Smooth muscle cell (in vitro differentiated cells): ENCODE measurements at regions not wholly inside any gene's neighbourhood (a gene's known extent, or its start where the extent isn't known, plus 50 kb on each side); places are given as distances from the start of the nearest gene placed in this dataset.

Experiments
- DNase-seq: peaks from one replicate; lab custom pipeline; 2025; ENCODE audit not compliant: unreplicated experiment; lab: John Stamatoyannopoulos, UW
- H2AFZ ChIP-seq: fragments of 200-600 bp; sonication (generic); 2 replicates; pipeline ENCODE4 v1.6.0; 2016; ENCODE audit warnings: antibody characterized with exemption, low read depth, mild to moderate bottlenecking
- H3F3A ChIP-seq: fragments of 200-600 bp; sonication (generic); 2 replicates; pipeline ENCODE4 v1.6.0; 2017; ENCODE audit warnings: antibody characterized with exemption, low read depth
- H3K27ac ChIP-seq: fragments of 200-600 bp; sonication (generic); 2 replicates; pipeline ENCODE4 v1.5.1; 2016; ENCODE audit warnings: low read depth, mild to moderate bottlenecking
- H3K27me3 ChIP-seq: fragments of 200-600 bp; sonication (generic); 2 replicates; pipeline ENCODE4 v1.6.1; 2016; ENCODE audit warnings: low read depth, mild to moderate bottlenecking
- H3K36me3 ChIP-seq: fragments of 200-600 bp; sonication (generic); 2 replicates; pipeline ENCODE4 v1.5.1; 2016; ENCODE audit warnings: low read depth
- H3K4me1 ChIP-seq: fragments of 200-600 bp; sonication (generic); 2 replicates; pipeline ENCODE4 v1.5.1; 2016; ENCODE audit warnings: low read depth
- H3K4me2 ChIP-seq: fragments of 200-600 bp; sonication (generic); 2 replicates; pipeline ENCODE4 v1.6.0; 2016; ENCODE audit warnings: mild to moderate bottlenecking
- H3K4me3 ChIP-seq: fragments of 200-600 bp; sonication (generic); 2 replicates; pipeline ENCODE4 v1.5.1; 2016; ENCODE audit warnings: mild to moderate bottlenecking
- H3K79me2 ChIP-seq: fragments of 200-600 bp; sonication (generic); 2 replicates; pipeline ENCODE4 v1.6.0; 2016; ENCODE audit warnings: low read depth, mild to moderate bottlenecking
- H3K9ac ChIP-seq: fragments of 200-600 bp; sonication (generic); 2 replicates; pipeline ENCODE4 v1.6.0; 2016; ENCODE audit warnings: low read depth
- H3K9me3 ChIP-seq: fragments of 200-600 bp; sonication (generic); replicated peaks from 2 replicates; pipeline ENCODE4 v1.5.1; 2016; ENCODE audit warnings: low read depth
- H4K20me1 ChIP-seq: fragments of 200-600 bp; sonication (generic); 2 replicates; pipeline ENCODE4 v1.6.0; 2016; ENCODE audit warnings: low read depth
- WGBS: methylation state at CpG from one replicate; pipeline ENCODE4 v1.1.7; 2016; ENCODE audit warnings: low lambda C conversion rate; 5-methylcytosine and 5-hydroxymethylcytosine counted together
- TF ChIP-seq, protein P1 (sequence below): fragments of 200-600 bp; sonication (generic); IDR thresholded peaks from 2 replicates; pipeline ENCODE4 v1.5.1; 2017; ENCODE audit warnings: borderline replicate concordance, mild to moderate bottlenecking, antibody characterized with exemption; ENCODE audit not compliant: insufficient read depth, poor library complexity, severe bottlenecking

DNA sequence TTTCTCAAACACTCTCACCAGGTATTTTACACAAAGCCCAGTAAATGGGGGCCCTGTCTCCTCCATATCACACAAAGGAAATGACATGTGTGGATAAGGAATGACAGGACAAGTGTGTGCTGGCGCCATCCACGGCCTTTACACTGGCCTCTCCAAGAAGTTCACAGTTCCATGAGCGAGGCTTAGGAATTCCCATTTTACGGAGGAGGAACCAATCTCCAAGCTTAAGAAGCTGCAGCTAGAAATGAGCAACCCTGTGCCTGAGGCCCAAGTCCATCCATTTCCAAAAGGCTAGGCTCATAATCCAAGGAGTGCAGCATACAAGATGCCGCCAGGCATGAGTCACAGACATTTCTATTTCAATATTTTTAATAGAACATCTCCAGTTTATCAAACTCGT, 203.4 kb downstream of the AUH start:
- Histone ChIP-seq H3K9me3 (no peaks in the 10 kb centered on the region), H3K27ac (no peak overlapping the region), H3K9ac (no peak overlapping the region), H2AFZ (no peak overlapping the region), H3K27me3 (no peaks in the 10 kb centered on the region), H4K20me1 (no peaks in the 10 kb centered on the region), H3K4me2 (no peak overlapping the region), H3K79me2 (no peaks in the 10 kb centered on the region), H3K4me1 (peaks cover 9% of the 10 kb centered on the region), H3K36me3 (no peaks in the 10 kb centered on the region), H3F3A (peaks cover 10% of the 10 kb centered on the region), H3K4me3 (no peak overlapping the region)
- no peak for DNase-seq
- TF ChIP-seq, protein P1, sequence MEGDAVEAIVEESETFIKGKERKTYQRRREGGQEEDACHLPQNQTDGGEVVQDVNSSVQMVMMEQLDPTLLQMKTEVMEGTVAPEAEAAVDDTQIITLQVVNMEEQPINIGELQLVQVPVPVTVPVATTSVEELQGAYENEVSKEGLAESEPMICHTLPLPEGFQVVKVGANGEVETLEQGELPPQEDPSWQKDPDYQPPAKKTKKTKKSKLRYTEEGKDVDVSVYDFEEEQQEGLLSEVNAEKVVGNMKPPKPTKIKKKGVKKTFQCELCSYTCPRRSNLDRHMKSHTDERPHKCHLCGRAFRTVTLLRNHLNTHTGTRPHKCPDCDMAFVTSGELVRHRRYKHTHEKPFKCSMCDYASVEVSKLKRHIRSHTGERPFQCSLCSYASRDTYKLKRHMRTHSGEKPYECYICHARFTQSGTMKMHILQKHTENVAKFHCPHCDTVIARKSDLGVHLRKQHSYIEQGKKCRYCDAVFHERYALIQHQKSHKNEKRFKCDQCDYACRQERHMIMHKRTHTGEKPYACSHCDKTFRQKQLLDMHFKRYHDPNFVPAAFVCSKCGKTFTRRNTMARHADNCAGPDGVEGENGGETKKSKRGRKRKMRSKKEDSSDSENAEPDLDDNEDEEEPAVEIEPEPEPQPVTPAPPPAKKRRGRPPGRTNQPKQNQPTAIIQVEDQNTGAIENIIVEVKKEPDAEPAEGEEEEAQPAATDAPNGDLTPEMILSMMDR: no peak
- 72% methylated on average over 6 of the region's 6 CpGs for WGBS

DNA sequence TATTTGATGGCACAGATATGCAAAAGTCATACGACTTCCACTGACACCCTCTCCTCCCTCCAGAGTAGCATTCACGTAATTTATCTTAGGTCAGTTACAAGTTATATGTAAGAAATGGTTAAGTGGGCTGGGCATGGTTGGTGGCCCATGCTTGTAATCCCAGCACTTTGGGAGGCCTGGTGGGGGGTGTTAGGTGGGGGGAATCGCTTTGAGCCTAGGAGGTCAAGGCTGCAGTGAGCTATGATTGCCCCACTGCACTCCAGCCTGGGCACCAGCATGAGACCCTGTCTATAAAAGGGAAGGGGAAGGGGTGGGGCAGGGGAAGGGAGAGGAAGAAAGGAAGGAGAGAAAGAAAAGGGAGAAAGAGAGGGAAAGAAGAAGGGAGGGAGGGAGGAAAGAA, 202.8 kb downstream of the AUH start:
- H3K9me3 ChIP-seq: no peaks in the 10 kb centered on the region
- no peaks in the 10 kb centered on the region for H4K20me1 ChIP-seq
- H3K27ac ChIP-seq: no peak overlapping the region
- DNase-seq: no peak
- H3K79me2 ChIP-seq: no peaks in the 10 kb centered on the region
- TF ChIP-seq, protein P1: no peak
- no peak overlapping the region for H3K9ac ChIP-seq
- peaks cover 9% of the 10 kb centered on the region for H3K4me1 ChIP-seq
- H3K4me2 ChIP-seq: no peak overlapping the region
- H3F3A ChIP-seq: peaks cover 10% of the 10 kb centered on the region
- no peak overlapping the region for H3K4me3 ChIP-seq
- WGBS: 90% methylated on average over 3 of the region's 3 CpGs
- no peaks in the 10 kb centered on the region for H3K27me3 ChIP-seq
- H2AFZ ChIP-seq: no peak overlapping the region
- no peaks in the 10 kb centered on the region for H3K36me3 ChIP-seq

DNA sequence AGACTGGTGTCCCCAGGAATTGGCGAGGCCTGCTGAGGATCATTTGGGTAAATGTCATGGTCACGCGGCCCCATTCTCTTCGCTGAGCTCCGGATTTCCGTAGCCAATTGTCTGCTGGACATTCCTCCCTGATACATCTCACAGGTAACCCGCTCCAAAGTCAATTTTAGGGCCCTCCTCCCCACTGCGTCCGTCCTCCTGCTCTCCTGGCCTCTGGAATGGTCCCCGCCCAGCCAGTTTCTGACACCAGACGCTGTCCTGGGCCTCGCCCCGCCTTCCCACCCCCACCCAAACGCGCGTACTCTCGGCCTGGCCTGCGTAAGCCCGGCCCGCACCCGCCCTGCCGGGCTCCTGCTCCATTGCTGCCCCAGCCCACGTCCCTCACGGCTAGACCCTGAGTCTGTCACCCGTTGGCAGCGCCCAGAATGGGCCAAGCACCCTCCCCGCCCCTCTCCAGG, 202.0 kb downstream of the AUH start:
- DNase-seq: no peak
- no peaks in the 10 kb centered on the region for H4K20me1 ChIP-seq
- no peak overlapping the region for H3K9ac ChIP-seq
- WGBS: 93% methylated on average over 13 of the region's 27 CpGs
- TF ChIP-seq, protein P1: no peak
- no peaks in the 10 kb centered on the region for H3K36me3 ChIP-seq
- peaks cover 9% of the 10 kb centered on the region for H3K4me1 ChIP-seq
- no peaks in the 10 kb centered on the region for H3K9me3 ChIP-seq
- H3K79me2 ChIP-seq: no peaks in the 10 kb centered on the region
- H3K27ac ChIP-seq: no peak overlapping the region
- H3K27me3 ChIP-seq: no peaks in the 10 kb centered on the region
- no peak overlapping the region for H3K4me3 ChIP-seq
- H3F3A ChIP-seq: peaks cover 10% of the 10 kb centered on the region
- H2AFZ ChIP-seq: no peak overlapping the region
- H3K4me2 ChIP-seq: no peak overlapping the region

DNA sequence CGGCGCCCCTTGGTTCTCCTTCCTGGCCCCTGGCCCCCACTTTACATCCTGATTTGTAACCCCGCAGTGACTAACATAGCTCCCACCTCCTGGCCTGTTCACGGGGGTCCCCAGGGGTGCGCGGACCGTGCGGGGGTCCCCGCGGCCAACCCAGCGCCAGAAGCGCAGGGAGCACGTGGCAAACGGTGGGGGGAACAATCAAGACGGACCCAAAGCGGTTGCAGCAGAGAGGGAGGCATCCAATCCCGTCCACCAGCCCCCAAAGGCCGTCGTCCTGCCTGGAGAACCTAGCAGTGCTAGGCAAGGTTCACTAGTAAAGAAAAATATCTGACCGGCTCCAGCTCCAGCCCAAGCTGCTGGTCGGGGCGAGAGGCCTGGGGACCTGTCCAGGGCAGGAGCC, 201.5 kb downstream of the AUH start:
- no peak overlapping the region for H3K9ac ChIP-seq
- WGBS: 93% methylated on average over 21 of the region's 22 CpGs
- H2AFZ ChIP-seq: no peak overlapping the region
- no peaks in the 10 kb centered on the region for H4K20me1 ChIP-seq
- peaks cover 9% of the 10 kb centered on the region for H3K4me1 ChIP-seq
- H3K4me3 ChIP-seq: no peak overlapping the region
- H3K27me3 ChIP-seq: no peaks in the 10 kb centered on the region
- TF ChIP-seq, protein P1: no peak
- H3K4me2 ChIP-seq: no peak overlapping the region
- no peaks in the 10 kb centered on the region for H3K36me3 ChIP-seq
- no peak for DNase-seq
- no peaks in the 10 kb centered on the region for H3K9me3 ChIP-seq
- peaks cover 10% of the 10 kb centered on the region for H3F3A ChIP-seq
- H3K79me2 ChIP-seq: no peaks in the 10 kb centered on the region
- no peak overlapping the region for H3K27ac ChIP-seq
